ENCODE measurements at regions not wholly inside any gene's neighbourhood (a gene's known extent, or its start where the extent isn't known, plus 50 kb on each side); places are given as distances from the start of the nearest gene placed in this dataset.

DNA sequence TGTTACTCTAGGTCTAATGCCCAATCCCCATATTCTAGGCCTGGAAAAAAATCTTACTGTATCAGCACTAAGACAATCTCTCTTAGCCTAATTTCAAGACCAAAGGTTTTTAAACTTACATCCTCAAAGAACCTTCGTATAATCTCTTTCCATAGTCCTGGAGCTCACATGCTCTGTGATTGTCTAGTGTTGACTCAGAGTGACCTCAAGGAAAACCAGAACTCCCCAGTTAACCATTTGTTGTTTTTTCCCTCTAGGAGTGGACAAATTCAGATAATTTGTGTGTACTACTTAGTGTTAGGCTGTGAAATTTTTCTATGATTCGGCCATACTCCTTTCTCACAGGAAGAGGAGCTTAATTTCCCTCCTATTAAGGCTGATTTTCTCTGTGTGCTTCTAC is 536.1 kb downstream of the SLC4A3 start:
- no peak overlapping the region for H3K4me3 ChIP-seq (ENCODE audit: low read depth, low read length)
- no peak for DNase-seq (ENCODE audit: low read depth)
- TF ChIP-seq, protein P1, sequence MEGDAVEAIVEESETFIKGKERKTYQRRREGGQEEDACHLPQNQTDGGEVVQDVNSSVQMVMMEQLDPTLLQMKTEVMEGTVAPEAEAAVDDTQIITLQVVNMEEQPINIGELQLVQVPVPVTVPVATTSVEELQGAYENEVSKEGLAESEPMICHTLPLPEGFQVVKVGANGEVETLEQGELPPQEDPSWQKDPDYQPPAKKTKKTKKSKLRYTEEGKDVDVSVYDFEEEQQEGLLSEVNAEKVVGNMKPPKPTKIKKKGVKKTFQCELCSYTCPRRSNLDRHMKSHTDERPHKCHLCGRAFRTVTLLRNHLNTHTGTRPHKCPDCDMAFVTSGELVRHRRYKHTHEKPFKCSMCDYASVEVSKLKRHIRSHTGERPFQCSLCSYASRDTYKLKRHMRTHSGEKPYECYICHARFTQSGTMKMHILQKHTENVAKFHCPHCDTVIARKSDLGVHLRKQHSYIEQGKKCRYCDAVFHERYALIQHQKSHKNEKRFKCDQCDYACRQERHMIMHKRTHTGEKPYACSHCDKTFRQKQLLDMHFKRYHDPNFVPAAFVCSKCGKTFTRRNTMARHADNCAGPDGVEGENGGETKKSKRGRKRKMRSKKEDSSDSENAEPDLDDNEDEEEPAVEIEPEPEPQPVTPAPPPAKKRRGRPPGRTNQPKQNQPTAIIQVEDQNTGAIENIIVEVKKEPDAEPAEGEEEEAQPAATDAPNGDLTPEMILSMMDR (IDR thresholded peaks at IDR 0.05; ENCODE audit: low read depth, low read length, missing control alignments), result no peak

GRCh38 chr2:220165401-220165800 is 538.0 kb downstream of the SLC4A3 start:
- H3K4me3 ChIP-seq (ENCODE audit: low read depth, low read length), result no peak overlapping the region
- no peak for DNase-seq (ENCODE audit: low read depth)
- TF ChIP-seq, protein P1 (IDR thresholded peaks at IDR 0.05; ENCODE audit: low read depth, low read length, missing control alignments), result no peak

DNA sequence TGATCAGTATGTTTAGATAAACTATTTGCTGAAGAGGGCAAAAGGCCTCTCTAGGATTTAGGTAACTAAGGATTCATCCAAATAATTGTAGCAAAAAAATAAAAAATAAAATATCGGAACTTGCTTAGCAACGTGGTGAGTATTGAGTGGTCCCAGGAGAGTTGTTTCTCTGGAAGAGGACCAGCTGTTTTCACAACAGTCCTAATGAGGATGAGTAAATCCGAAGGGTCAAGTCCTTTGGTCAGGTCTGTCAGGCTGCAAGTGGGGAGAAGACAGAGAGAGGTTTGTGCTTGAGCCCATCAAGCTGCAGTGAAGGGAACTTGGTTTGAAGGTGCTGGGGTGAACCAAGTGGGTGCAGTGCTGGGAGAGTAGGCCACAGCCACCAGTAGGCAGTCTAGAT is 539.2 kb downstream of the SLC4A3 start:
- DNase-seq (ENCODE audit: low read depth), result no peak
- TF ChIP-seq, protein P1 (IDR thresholded peaks at IDR 0.05; ENCODE audit: low read depth, low read length, missing control alignments), result no peak
- H3K4me3 ChIP-seq (ENCODE audit: low read depth, low read length), result no peak overlapping the region

DNA sequence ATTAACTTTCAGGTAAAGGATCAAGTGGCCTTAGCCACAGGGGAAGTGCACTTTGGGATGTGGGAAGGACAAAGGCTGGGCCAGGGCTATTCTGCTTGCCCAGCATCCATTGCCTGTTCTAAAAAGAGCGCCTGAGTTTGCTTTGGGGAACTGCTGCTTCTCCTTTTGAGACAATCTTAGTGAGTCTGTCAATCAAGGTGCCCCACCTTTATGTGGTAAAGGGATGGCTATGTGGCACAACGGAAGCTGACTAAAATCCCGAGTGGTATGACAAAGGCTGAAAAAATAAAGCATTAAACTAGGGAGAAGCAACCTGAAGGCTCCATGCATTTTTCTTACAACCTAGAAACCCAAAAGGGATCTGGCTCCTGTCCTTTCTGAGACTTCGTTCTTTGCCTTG is 540.5 kb downstream of the SLC4A3 start:
- no peak for DNase-seq (ENCODE audit: low read depth)
- H3K4me3 ChIP-seq (ENCODE audit: low read depth, low read length), result no peak overlapping the region
- TF ChIP-seq, protein P1 (IDR thresholded peaks at IDR 0.05; ENCODE audit: low read depth, low read length, missing control alignments), result no peak

GRCh38 chr2:220168891-220169546 is 541.6 kb downstream of the SLC4A3 start:
- no peak for DNase-seq (ENCODE audit: low read depth)
- H3K4me3 ChIP-seq (ENCODE audit: low read depth, low read length), result no peak overlapping the region
- TF ChIP-seq, protein P1 (IDR thresholded peaks at IDR 0.05; ENCODE audit: low read depth, low read length, missing control alignments), result no peak

DNA sequence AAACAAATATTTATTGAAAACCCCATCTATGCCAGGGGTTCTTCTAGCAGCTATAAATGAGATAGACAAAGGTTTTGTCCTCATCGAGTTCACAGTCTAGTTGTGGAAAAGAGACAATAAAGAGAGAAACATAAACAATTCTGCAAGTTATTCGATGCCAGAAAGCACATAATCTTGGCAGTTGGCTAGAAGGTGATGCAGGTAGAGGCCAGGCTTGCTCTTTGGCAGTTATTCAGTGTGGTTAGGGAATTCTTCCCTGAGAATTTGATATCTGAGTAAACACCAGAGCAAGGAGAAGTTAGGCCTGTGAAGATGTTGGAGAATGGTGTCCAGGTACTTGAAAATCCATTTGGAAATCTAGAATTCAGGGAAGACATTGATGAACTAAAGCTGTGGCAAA is 547.4 kb downstream of the SLC4A3 start:
- H3K4me3 ChIP-seq (ENCODE audit: low read depth, low read length), result no peak overlapping the region
- DNase-seq (ENCODE audit: low read depth), result no peak
- TF ChIP-seq, protein P1 (IDR thresholded peaks at IDR 0.05; ENCODE audit: low read depth, low read length, missing control alignments), result no peak

DNA sequence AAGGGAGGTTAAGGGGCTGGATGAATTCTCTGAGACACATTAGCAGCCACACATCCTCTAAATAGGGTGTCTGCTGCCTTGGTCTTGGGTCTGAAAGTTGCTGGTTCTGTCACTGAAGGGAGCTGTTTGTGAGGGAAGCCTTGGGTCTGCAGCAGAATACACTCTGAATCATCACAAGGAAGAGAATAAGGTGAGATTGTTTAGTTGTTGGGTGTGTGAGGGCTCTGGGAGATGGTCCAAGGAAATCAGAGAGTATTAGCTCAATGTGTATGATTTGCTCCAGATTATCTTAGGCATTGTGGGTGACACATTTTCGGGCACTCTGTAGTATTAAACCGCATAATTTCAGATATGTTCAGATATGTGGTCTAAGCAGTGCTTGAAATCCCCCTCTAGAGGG is 548.5 kb downstream of the SLC4A3 start:
- no peak overlapping the region for H3K4me3 ChIP-seq (ENCODE audit: low read depth, low read length)
- TF ChIP-seq, protein P1 (IDR thresholded peaks at IDR 0.05; ENCODE audit: low read depth, low read length, missing control alignments), result no peak
- DNase-seq (ENCODE audit: low read depth), result no peak
